HG03097 (cell line): ENCODE measurements at regions not wholly inside any gene's neighbourhood (a gene's known extent, or its start where the extent isn't known, plus 50 kb on each side); places are given as distances from the start of the nearest gene placed in this dataset.
"Not testable (repeated sequence)": the region's sequence is repeated elsewhere in the genome, so short reads cannot be mapped to it uniquely, and the experiment has no call there.

Source experiments
- ATAC-seq: cut with Tn5 transposase; IDR thresholded peaks from one replicate; pipeline ENCODE4 v1.9.1; 2021; ENCODE audit not compliant: unreplicated experiment, low FRiP score

DNA sequence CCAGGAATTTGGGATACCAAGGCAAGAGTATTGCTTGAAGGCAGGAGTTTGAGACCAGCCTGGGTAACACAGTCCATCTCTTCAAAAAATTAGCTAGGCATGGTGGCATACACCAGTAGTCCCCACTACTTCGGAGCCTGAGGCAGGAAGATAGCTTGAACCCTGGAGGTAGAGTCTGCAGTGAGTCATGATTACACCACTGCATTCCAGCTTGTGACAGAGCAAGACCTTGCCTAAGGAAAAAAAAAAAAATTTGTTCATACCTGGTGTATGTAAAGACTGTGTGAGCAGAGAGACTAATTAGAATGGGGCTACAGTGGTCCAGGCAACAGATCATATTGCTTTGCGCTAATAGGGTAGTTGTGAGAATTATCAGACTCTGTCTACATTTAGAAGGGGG is 778.3 kb upstream of the PCDH20 start:
- no peak for ATAC-seq

DNA sequence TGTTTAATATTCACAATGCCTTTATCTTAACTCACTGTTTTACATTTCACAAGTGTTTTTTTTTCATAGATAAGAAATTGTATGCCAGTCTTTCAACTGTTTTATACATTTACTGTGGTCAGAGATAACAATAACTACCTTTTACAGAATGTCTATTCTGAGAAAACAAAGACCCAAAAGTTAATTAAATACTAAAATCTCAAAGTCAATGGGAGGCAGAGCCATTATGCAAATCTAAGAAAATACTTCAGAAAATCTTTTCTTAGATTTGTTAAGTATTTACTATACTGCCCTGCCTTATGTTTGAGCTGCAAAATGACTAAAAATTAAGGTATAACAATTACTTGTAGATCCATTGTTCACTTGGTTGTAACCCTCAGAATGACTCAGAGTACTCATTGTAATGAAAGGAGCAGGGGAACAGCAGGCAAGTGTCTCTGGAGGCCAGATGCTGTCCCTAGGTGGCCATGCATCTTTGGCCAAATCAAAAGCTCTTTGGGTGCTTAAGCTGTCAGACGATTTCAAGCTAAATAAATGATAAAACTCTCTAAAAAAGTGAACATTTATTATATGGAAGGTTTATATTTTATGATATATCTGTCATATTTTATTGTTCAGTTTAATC is 770.1 kb upstream of the PCDH20 start:
- no peak for ATAC-seq

GRCh38 chr13:62176051-62176450 is 760.4 kb upstream of the PCDH20 start:
- ATAC-seq, result no peak

DNA sequence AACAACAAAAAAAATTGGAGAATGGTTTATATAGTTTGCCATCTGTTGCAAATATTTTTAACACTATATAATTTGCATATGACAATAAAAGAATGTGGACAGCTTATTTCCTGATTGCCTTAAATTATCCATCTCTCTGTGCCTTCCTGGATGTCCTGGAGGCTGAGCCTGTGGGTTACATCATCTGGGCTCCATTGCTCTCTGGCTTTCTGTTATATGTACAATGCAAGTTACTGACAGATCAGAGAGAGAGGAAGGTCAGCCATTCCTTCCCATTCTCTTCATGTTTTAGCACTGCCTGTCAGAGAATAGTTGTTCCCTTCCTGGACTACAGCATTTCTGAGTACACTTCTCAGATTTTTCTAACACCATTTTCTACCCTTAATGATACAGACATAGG is 758.3 kb upstream of the PCDH20 start:
- ATAC-seq, result no peak

DNA sequence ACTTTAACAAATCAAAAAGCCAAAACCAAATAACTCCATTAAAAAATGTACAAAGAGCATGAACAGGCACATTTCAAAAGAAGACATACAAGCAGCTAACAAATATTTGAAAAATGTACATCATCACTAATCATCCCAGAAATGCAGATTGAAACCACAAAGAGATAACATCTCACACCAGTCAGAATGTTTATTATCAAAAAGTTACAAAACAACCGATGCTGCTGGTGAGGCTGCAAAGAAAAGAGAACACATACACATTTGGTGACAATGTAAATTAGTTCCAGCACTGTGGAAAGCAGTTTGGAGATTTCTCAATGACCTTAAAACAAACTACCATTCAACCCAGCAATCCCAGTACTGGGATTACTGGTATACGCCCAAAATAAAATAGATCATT is 756.0 kb upstream of the PCDH20 start:
- ATAC-seq, result no peak

GRCh38 chr13:62168891-62169290 is 753.2 kb upstream of the PCDH20 start:
- no peak for ATAC-seq

- ATAC-seq, result no peak
These were observed 752.1 kb upstream of the PCDH20 start for GRCh38 chr13:62167650-62168172.

DNA sequence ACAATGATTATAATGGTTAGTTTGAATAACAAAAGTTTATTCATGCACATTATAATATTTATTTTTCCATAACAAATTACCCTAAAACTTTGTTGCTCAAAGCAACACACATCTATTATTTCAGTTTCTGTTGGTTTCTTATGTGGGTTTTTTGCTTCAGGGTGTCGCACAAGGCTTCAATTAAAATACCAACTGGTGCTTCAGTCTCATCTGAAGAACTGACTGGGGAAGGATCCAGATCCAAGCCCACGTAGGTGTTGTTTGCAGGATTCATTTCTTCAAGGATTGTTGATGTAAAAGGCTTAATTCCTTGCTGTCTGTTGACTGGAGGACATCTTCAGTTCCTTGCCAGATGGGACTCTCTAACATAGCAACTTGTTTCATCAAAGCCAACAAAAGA is 747.2 kb upstream of the PCDH20 start:
- ATAC-seq, result no peak

DNA sequence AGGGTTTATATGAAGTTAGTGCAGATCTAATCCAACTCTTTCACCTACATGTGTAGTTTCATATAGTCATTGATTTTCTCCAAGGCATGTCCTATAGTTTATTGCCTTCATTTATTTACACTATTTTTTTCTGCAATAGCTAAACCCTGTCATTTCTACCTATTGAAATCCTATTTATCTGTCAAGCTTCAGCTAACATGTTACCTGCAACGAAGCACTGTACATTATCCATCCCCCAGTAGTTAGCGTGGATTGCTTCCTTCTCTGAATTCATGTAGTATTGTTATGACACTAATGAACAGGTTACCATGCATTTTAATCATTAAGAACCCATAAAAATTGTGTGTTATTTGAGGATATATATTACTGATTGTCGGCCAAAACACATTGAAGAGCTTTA is 742.9 kb upstream of the PCDH20 start:
- ATAC-seq, result no peak

DNA sequence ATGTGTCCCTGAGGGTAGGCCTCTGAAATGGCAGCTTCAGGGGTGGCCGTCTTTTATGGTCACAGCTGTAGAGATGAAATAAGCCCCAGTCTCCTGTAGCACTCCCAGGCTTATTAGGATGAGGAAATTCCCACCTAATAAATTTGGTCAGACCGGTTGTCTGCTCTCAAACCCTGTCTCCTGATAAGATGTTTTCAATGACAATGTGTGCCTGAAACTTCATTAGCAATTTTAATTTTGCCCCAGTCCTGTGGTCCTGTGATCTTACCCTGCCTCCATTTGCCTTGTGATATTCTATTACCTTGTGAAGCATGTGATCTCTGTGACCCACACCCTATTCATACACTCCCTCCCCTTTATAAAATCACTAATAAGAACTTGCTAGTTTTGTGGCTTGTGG is 736.1 kb upstream of the PCDH20 start:
- not testable (repeated sequence) for ATAC-seq

DNA sequence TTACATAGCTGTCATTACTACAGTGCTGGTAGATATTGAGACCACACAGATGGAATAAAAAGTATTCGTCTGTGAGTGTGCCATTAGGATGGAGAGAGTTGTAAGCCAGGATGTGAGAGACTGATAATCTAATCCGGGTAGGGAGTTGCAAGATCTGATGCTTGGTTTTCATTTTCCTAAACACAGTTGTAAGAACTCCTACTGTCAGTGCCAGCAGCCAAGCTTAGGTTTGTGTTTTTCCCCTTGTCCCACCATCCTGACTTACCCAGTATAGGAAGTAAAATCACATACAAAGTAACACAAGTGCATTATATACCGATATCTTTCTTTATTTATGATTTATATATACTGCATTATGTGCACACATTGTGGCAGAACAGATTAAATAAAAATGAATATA is 726.4 kb upstream of the PCDH20 start:
- ATAC-seq, result no peak

GRCh38 chr13:62139597-62139996 is 723.9 kb upstream of the PCDH20 start:
- ATAC-seq, result no peak

GRCh38 chr13:62137629-62138405 is 722.2 kb upstream of the PCDH20 start:
- ATAC-seq, result no peak

DNA sequence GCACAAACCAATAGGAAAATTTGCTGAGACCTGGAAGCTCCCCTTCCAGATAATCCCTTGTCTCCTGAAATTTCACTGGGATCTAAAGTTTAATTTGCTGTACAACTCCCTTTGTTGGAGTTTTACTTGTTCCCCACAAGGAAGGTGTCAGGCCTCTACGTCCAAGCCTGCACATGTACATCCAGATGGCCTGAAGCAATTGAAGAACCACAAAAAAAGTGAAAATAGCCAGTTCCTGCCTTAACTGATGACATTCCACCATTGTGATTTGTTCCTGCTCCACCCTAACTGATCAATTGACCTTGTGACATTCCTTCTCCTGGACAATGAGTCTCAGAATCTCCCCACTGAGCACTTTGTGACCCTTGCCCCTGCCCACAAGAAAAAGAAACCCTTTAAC is 716.0 kb upstream of the PCDH20 start:
- ATAC-seq, result no peak

GRCh38 chr13:62130062-62130970 is 714.7 kb upstream of the PCDH20 start:
- ATAC-seq, result no peak

DNA sequence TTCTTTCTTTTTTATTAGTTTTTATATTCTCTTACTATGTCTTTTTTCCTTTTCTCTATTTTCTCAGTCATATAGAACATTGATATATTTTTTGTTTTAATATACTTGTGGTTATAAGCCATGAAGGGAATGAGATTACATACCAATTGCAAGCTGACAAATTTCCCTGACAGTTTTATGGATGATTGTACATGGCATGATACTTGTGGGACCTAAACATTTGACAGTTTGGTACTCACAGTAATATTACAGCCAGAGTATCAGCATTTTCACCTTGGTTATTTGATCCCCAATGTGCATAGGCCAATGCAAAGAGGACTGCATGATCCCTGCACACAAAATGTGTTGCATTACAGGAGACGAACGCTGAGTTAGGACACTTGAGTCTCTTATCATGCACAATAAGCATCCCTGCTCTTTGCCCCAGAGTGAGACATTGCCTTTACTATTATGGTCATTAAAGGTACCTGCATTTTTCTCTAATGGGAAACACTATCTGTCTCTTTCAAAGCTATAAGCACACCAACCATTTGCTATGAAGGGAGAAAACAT is 713.4 kb upstream of the PCDH20 start:
- no peak for ATAC-seq

DNA sequence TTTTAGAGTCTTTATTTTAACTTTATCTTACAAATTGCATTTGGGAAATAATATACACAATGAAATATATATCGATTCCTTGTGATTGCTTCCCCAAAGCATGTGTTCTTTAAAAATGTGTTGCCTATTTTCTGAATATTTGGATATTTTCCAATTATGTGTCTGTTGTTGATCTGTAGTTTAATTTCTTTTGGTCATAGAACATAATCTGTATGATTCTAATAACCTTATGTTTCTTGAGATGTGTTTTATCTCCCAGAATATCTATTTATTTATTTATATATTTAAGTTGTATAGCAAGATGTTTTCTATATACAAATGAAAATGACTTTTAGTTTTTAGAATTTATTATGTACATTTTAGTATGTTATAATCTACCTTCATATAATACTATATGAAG is 710.8 kb upstream of the PCDH20 start:
- no peak for ATAC-seq

- ATAC-seq, result no peak
These were observed 709.8 kb upstream of the PCDH20 start for GRCh38 chr13:62125451-62125850.

DNA sequence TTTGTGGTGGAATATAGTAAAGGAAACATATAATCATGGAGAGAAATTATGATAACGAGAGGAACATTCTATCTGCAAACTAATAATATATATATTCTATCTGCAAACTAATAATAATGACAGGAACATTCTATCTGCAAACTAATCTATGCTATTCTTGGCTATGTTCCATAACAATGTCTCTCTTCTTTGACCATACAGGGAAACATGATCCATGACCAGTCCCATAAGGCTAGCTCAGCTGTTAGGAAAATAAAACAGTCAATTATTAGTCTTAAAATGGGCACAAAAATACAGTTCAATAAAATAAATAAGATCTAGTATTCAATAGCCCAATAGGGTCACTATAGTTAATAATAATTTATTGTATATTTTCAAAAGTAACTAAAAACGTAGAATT is 707.8 kb upstream of the PCDH20 start:
- ATAC-seq, result no peak

GRCh38 chr13:62122434-62122833 is 706.8 kb upstream of the PCDH20 start:
- ATAC-seq, result no peak
